Skeletal muscle tissue (tissue), 3 donors: ENCODE measurements at regions not wholly inside any gene's neighbourhood (a gene's known extent, or its start where the extent isn't known, plus 50 kb on each side); places are given as distances from the start of the nearest gene placed in this dataset.

Source experiments
- H3K27ac ChIP-seq: one replicate; pipeline ENCODE4 v1.7.0; 2013; ENCODE audit warnings: mild to moderate bottlenecking, low read depth, low read length, inconsistent platforms
- H3K27me3 ChIP-seq, 3 donors: one replicate each; pipeline ENCODE4 v1.7.0; 2013; ENCODE audit warnings: low read length in 3 of 3; ENCODE audit not compliant: control insufficient read depth in 3 of 3, insufficient read depth in 3 of 3
- H3K36me3 ChIP-seq, 3 donors: one replicate each; pipeline ENCODE4 v1.7.0; 2013; ENCODE audit warnings: low read length in 3 of 3; ENCODE audit not compliant: control insufficient read depth in 3 of 3, insufficient read depth in 3 of 3
- H3K4me1 ChIP-seq, 3 donors: one replicate each; pipeline ENCODE4 v1.7.0; 2013; ENCODE audit warnings: low read length in 3 of 3, mild to moderate bottlenecking in 3 of 3; ENCODE audit not compliant: control insufficient read depth in 3 of 3, insufficient read depth in 3 of 3
- H3K4me3 ChIP-seq, 3 donors: one replicate each; pipeline ENCODE4 v1.7.0; 2013; ENCODE audit warnings: low read length in 3 of 3
- H3K9ac ChIP-seq, 3 donors: one replicate each; pipeline ENCODE4 v1.7.0; 2013; ENCODE audit warnings: low read length in 3 of 3, mild to moderate bottlenecking in 3 of 3, moderate library complexity in 2 of 3, low read depth in 1 of 3
- H3K9me3 ChIP-seq, 3 donors: one replicate each; pipeline ENCODE4 v1.7.0; 2013; ENCODE audit warnings: low read length in 3 of 3; ENCODE audit not compliant: control insufficient read depth in 3 of 3
- donor health status: Osteomylitis.

GRCh38 chr4:175339100-175339707 lies 421.0 kb downstream of the ADAM29 start:
- Histone ChIP-seq H3K36me3 (no peaks in the 10 kb centered on the region), H3K9me3 (no peaks in the 10 kb centered on the region), H3K27me3 (no peaks in the 10 kb centered on the region), H3K27ac (no peak overlapping the region), H3K9ac (no peak overlapping the region), H3K4me3 (no peak overlapping the region), H3K4me1 (no peaks in the 10 kb centered on the region)

GRCh38 chr4:175341203-175341755 lies 423.1 kb downstream of the ADAM29 start:
- Histone ChIP-seq H3K27ac (no peak overlapping the region), H3K9ac (no peak overlapping the region), H3K4me3 (no peak overlapping the region), H3K4me1 (no peaks in the 10 kb centered on the region), H3K9me3 (no peaks in the 10 kb centered on the region), H3K27me3 (no peaks in the 10 kb centered on the region), H3K36me3 (no peaks in the 10 kb centered on the region)

- Histone ChIP-seq H3K9ac (no peak overlapping the region), H3K27me3 (no peaks in the 10 kb centered on the region), H3K36me3 (no peaks in the 10 kb centered on the region), H3K9me3 (no peaks in the 10 kb centered on the region), H3K4me3 (no peak overlapping the region), H3K4me1 (no peaks in the 10 kb centered on the region), H3K27ac (no peak overlapping the region)
Observed at GRCh38 chr4:175346376-175346775, 428.2 kb downstream of the ADAM29 start.

- no peak overlapping the region for H3K27ac ChIP-seq
- H3K9ac ChIP-seq = no peak overlapping the region
- H3K9me3 ChIP-seq = no peaks in the 10 kb centered on the region
- no peaks in the 10 kb centered on the region for H3K27me3 ChIP-seq
- no peaks in the 10 kb centered on the region for H3K4me1 ChIP-seq
- H3K36me3 ChIP-seq = no peaks in the 10 kb centered on the region
- no peak overlapping the region for H3K4me3 ChIP-seq
Observed at GRCh38 chr4:175350246-175350645, 432.1 kb downstream of the ADAM29 start.

GRCh38 chr4:175351473-175351872 lies 433.3 kb downstream of the ADAM29 start:
- Histone ChIP-seq H3K9me3 (no peaks in the 10 kb centered on the region), H3K27ac (no peak overlapping the region), H3K4me1 (no peaks in the 10 kb centered on the region), H3K27me3 (no peaks in the 10 kb centered on the region), H3K4me3 (no peak overlapping the region), H3K36me3 (no peaks in the 10 kb centered on the region), H3K9ac (no peak overlapping the region)

GRCh38 chr4:175369087-175369486 lies 443.0 kb downstream of the GPM6A start:
- H3K27me3 ChIP-seq = no peaks in the 10 kb centered on the region
- no peak overlapping the region for H3K9ac ChIP-seq
- no peaks in the 10 kb centered on the region for H3K4me1 ChIP-seq
- no peak overlapping the region for H3K27ac ChIP-seq
- H3K4me3 ChIP-seq = no peak overlapping the region
- no peaks in the 10 kb centered on the region for H3K36me3 ChIP-seq
- no peaks in the 10 kb centered on the region for H3K9me3 ChIP-seq

GRCh38 chr4:175371091-175371490 lies 441.0 kb downstream of the GPM6A start:
- Histone ChIP-seq H3K9me3 (no peaks in the 10 kb centered on the region), H3K4me3 (no peak overlapping the region), H3K36me3 (no peaks in the 10 kb centered on the region), H3K4me1 (no peaks in the 10 kb centered on the region), H3K9ac (no peak overlapping the region), H3K27ac (no peak overlapping the region), H3K27me3 (no peaks in the 10 kb centered on the region)

- no peak overlapping the region for H3K4me3 ChIP-seq
- H3K27me3 ChIP-seq = no peaks in the 10 kb centered on the region
- H3K4me1 ChIP-seq = no peaks in the 10 kb centered on the region
- no peaks in the 10 kb centered on the region for H3K9me3 ChIP-seq
- no peak overlapping the region for H3K27ac ChIP-seq
- H3K9ac ChIP-seq = no peak overlapping the region
- H3K36me3 ChIP-seq = no peaks in the 10 kb centered on the region
Observed at GRCh38 chr4:175373031-175373430, 439.0 kb downstream of the GPM6A start.

- Histone ChIP-seq H3K27me3 (no peaks in the 10 kb centered on the region), H3K4me1 (no peaks in the 10 kb centered on the region), H3K4me3 (no peak overlapping the region), H3K36me3 (no peaks in the 10 kb centered on the region), H3K9ac (no peak overlapping the region), H3K27ac (no peak overlapping the region), H3K9me3 (no peaks in the 10 kb centered on the region)
Observed at GRCh38 chr4:175374459-175374858, 437.6 kb downstream of the GPM6A start.

- no peaks in the 10 kb centered on the region for H3K4me1 ChIP-seq
- no peak overlapping the region for H3K9ac ChIP-seq
- H3K27ac ChIP-seq = no peak overlapping the region
- no peaks in the 10 kb centered on the region for H3K36me3 ChIP-seq
- no peak overlapping the region for H3K4me3 ChIP-seq
- H3K27me3 ChIP-seq = no peaks in the 10 kb centered on the region
- no peaks in the 10 kb centered on the region for H3K9me3 ChIP-seq
Observed at GRCh38 chr4:175376287-175376977, 435.6 kb downstream of the GPM6A start.
